ENCODE measurements at regions not wholly inside any gene's neighbourhood (a gene's known extent, or its start where the extent isn't known, plus 50 kb on each side); places are given as distances from the start of the nearest gene placed in this dataset.
"Not testable (repeated sequence)": the region's sequence is repeated elsewhere in the genome, so short reads cannot be mapped to it uniquely, and the experiment has no call there.

DNA sequence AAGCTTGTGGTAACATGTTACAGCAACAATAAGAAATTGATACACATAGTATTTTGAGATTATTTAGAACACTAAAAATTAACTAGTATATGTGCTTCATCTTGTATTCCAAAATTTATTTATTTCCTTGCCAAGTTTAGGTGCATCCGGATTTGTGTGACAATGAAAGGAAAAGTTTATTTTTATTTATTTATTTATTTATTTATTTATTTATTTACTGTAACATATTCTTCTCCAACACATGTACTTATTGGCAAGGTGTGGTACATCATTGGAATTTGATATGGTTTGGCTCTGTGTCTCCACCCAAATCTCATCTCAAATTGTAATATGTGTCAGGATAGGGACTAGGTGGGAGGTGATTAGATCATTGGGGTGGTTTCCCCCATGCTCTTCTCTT lies 373.3 kb upstream of the EDIL3 start:
- H3K36me3 ChIP-seq = no peaks in the 10 kb centered on the region
- no peak for DNase-seq (ENCODE audit: extremely low spot score in 2 of 2)
- no peak overlapping the region for H3K4me3 ChIP-seq
- TF ChIP-seq POLR2A (IDR thresholded peaks at IDR 0.05) (no peak), POLR2AphosphoS5 (IDR thresholded peaks at IDR 0.05; ENCODE audit: insufficient read depth in 1 of 2, low read depth in 1 of 2) (no peak)
- TF ChIP-seq, protein P1, sequence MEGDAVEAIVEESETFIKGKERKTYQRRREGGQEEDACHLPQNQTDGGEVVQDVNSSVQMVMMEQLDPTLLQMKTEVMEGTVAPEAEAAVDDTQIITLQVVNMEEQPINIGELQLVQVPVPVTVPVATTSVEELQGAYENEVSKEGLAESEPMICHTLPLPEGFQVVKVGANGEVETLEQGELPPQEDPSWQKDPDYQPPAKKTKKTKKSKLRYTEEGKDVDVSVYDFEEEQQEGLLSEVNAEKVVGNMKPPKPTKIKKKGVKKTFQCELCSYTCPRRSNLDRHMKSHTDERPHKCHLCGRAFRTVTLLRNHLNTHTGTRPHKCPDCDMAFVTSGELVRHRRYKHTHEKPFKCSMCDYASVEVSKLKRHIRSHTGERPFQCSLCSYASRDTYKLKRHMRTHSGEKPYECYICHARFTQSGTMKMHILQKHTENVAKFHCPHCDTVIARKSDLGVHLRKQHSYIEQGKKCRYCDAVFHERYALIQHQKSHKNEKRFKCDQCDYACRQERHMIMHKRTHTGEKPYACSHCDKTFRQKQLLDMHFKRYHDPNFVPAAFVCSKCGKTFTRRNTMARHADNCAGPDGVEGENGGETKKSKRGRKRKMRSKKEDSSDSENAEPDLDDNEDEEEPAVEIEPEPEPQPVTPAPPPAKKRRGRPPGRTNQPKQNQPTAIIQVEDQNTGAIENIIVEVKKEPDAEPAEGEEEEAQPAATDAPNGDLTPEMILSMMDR (IDR thresholded peaks at IDR 0.05) = no peak
- H3K4me1 ChIP-seq = no peaks in the 10 kb centered on the region
- no peaks in the 10 kb centered on the region for H3K27me3 ChIP-seq
- intact Hi-C loops (cut with DNase I) = no loop called here
- no peak overlapping the region for H3K27ac ChIP-seq
- no peaks in the 10 kb centered on the region for H3K9me3 ChIP-seq

DNA sequence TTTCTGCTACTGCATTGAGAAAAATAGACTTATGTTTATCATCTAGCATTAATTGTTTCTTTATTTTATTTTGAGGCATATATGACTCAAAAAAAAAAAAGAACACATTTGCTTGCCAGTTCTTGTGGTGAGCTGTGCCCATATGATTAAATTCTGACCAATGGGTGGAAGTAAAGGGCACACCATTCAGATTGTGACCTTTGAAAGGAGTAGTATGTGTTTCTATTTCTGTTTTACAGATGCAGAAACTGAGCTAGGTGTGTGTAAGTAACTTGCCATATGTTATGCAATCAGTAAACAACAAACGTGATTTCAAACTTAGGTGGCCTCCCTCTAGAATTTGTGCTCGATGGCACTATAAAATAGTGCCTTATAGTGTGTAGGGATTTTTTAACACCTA lies 368.1 kb upstream of the EDIL3 start:
- H3K4me3 ChIP-seq = no peak overlapping the region
- intact Hi-C loops (cut with DNase I) = no loop called here
- no peak for DNase-seq (ENCODE audit: extremely low spot score in 2 of 2)
- no peak for TF ChIP-seq POLR2AphosphoS5 (IDR thresholded peaks at IDR 0.05; ENCODE audit: insufficient read depth in 1 of 2, low read depth in 1 of 2)
- no peak for TF ChIP-seq POLR2A (IDR thresholded peaks at IDR 0.05)
- TF ChIP-seq, protein P1 (IDR thresholded peaks at IDR 0.05) = no peak
- no peaks in the 10 kb centered on the region for H3K36me3 ChIP-seq
- H3K9me3 ChIP-seq = no peaks in the 10 kb centered on the region
- no peaks in the 10 kb centered on the region for H3K27me3 ChIP-seq
- H3K27ac ChIP-seq = no peak overlapping the region
- H3K4me1 ChIP-seq = no peaks in the 10 kb centered on the region

DNA sequence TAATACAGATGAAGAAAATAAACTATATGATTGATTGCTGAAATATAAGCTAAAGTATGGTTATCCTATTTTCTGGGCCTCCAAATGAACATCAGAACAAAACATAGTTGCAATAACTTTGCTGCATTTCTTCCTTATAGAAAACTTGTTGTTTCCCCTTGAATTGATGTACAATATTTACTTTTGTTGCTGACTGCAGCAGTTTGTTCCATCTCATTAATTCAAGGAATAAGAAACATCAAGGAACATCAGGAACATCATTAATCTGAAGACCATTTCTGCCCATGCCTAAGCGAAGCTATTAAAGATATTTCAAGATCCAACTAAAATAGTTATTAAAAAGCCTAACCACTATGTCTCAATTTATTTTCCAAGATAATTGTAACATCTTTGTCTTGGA lies 363.6 kb upstream of the EDIL3 start:
- Histone ChIP-seq H3K4me1 (no peaks in the 10 kb centered on the region), H3K36me3 (no peaks in the 10 kb centered on the region), H3K9me3 (no peaks in the 10 kb centered on the region), H3K4me3 (no peak overlapping the region), H3K27me3 (no peaks in the 10 kb centered on the region), H3K27ac (no peak overlapping the region)
- DNase-seq (ENCODE audit: extremely low spot score in 2 of 2) = no peak
- intact Hi-C loops (cut with DNase I) = no loop called here
- TF ChIP-seq, protein P1 (IDR thresholded peaks at IDR 0.05) = no peak
- no peak for TF ChIP-seq POLR2A (IDR thresholded peaks at IDR 0.05)
- no peak for TF ChIP-seq POLR2AphosphoS5 (IDR thresholded peaks at IDR 0.05; ENCODE audit: insufficient read depth in 1 of 2, low read depth in 1 of 2)

DNA sequence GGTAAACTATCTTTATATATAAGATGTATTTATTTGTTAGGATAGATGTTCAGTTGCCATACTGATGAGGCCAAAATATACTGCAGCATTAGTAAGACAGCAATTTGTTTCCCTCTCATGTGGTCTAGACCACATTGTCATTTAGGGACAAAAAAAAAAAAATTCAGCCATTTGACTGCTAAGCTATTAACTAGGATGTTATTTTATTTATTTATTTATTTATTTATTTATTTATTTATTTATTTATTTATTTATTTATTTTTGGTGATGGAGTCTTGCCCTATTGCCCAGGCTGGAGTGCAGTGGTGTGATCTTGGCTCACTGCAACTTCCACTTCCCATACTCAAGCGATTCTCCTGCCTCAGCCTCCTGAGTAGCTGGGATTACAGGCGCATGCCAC lies 361.6 kb upstream of the EDIL3 start:
- H3K4me1 ChIP-seq; H3K36me3 ChIP-seq; H3K27ac ChIP-seq; H3K4me3 ChIP-seq; H3K9me3 ChIP-seq; intact Hi-C loops (cut with DNase I); H3K27me3 ChIP-seq; DNase-seq (ENCODE audit: extremely low spot score in 2 of 2): not testable (repeated sequence)

DNA sequence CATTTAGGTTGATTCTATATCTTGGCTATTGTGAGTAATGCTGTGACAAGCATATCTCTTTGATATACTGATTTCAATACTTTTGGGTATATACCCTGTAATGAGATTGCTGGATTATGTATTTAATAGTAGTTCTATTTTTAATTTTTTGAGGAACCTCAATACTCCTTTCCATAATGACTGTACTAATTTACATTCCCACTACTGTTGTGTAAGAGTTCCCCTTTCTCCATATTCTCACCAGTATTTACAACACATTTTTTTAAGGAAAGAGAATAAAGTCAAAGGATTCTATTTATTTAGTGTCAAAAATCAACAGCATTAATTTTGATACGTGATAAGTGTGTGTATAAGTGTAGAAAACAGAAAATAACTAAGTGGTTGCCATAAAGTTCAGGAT lies 356.4 kb upstream of the EDIL3 start:
- no peaks in the 10 kb centered on the region for H3K36me3 ChIP-seq
- H3K9me3 ChIP-seq = no peaks in the 10 kb centered on the region
- no peak for TF ChIP-seq POLR2A (IDR thresholded peaks at IDR 0.05)
- no peak for TF ChIP-seq POLR2AphosphoS5 (IDR thresholded peaks at IDR 0.05; ENCODE audit: insufficient read depth in 1 of 2, low read depth in 1 of 2)
- TF ChIP-seq, protein P1 (IDR thresholded peaks at IDR 0.05) = no peak
- intact Hi-C loops (cut with DNase I) = no loop called here
- no peak overlapping the region for H3K4me3 ChIP-seq
- no peak for DNase-seq (ENCODE audit: extremely low spot score in 2 of 2)
- H3K27me3 ChIP-seq = no peaks in the 10 kb centered on the region
- no peak overlapping the region for H3K27ac ChIP-seq
- no peaks in the 10 kb centered on the region for H3K4me1 ChIP-seq

GRCh38 chr5:84729326-84729725 lies 344.6 kb upstream of the EDIL3 start:
- Histone ChIP-seq H3K4me1 (no peaks in the 10 kb centered on the region), H3K4me3 (no peak overlapping the region), H3K27ac (no peak overlapping the region), H3K36me3 (no peaks in the 10 kb centered on the region), H3K27me3 (no peaks in the 10 kb centered on the region), H3K9me3 (no peaks in the 10 kb centered on the region)
- intact Hi-C loops (cut with DNase I) = no loop called here
- TF ChIP-seq, protein P1 (IDR thresholded peaks at IDR 0.05) = no peak
- TF ChIP-seq POLR2AphosphoS5 (IDR thresholded peaks at IDR 0.05; ENCODE audit: insufficient read depth in 1 of 2, low read depth in 1 of 2) (no peak), POLR2A (IDR thresholded peaks at IDR 0.05) (no peak)
- DNase-seq (ENCODE audit: extremely low spot score in 2 of 2) = no peak
